ENCODE measurements at regions not wholly inside any gene's neighbourhood (a gene's known extent, or its start where the extent isn't known, plus 50 kb on each side); places are given as distances from the start of the nearest gene placed in this dataset.

- TF ChIP-seq EZH2phosphoT487 (IDR thresholded peaks at IDR 0.05; ENCODE audit: low read depth) (no peak), CTCF (IDR thresholded peaks at IDR 0.05; ENCODE audit: low read depth, low read length) (no peak)
These were observed 158.8 kb downstream of the FGF18 start for GRCh38 chr5:171578049-171578828.

DNA sequence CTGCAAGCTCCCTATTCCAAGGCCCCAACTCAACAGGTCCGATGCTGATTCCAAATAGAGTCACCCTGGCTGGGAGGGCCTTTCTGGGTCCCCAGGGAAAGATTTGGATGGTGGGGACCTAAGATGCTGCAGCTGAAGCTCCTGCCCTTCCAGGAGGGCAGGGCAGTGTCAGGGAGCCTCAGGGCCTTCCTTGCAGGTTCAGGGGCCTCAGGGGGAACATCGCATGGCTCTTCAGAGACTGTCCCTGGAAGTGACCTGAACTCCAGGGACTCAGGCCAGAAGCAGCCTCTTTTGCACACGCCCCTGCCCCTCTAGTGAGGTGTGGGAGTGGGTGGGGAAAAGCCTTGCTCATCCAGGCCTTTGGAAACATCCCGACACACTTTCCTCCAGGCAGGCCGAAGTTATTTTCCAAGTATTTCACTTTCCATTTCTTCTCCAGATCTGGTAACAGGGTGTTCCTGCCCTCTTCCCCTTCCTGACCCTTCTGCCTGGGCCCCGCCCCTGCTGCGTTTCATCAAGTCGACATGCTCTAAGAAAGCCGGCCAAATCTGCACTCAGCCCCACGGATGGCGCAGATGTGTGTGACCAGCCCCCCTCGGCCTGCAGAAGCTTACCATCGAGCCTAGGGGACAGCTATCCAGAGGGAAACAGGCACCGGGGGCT is 159.5 kb downstream of the FGF18 start:
- no peak overlapping the region for H2AFZ ChIP-seq (ENCODE audit: low read depth, low read length)

More at GRCh38 chr5:171578049-171578828, 158.8 kb downstream of the FGF18 start:
- Histone ChIP-seq H3K4me3 (ENCODE audit: low read length) (no peak overlapping the region), H3K79me2 (ENCODE audit: low read length) (no peaks in the 10 kb centered on the region), H3K4me2 (ENCODE audit: low read length) (no peak overlapping the region), H3K27ac (ENCODE audit: low read length) (no peak overlapping the region), H3K9me3 (ENCODE audit: insufficient read depth, low read length) (no peaks in the 10 kb centered on the region), H3K27me3 (ENCODE audit: low read depth, low read length) (peaks cover 9% of the 10 kb centered on the region; the same call in 1 of the 2 replicates), H2AFZ (ENCODE audit: low read depth, low read length) (no peak overlapping the region), H3K36me3 (replicated peaks; ENCODE audit: low read depth, low read length) (no peaks in the 10 kb centered on the region), H3K4me1 (ENCODE audit: low read length) (no peaks in the 10 kb centered on the region), H4K20me1 (ENCODE audit: insufficient read depth, low read length) (no peaks in the 10 kb centered on the region), H3K9ac (ENCODE audit: low read length) (no peak overlapping the region)

DNA sequence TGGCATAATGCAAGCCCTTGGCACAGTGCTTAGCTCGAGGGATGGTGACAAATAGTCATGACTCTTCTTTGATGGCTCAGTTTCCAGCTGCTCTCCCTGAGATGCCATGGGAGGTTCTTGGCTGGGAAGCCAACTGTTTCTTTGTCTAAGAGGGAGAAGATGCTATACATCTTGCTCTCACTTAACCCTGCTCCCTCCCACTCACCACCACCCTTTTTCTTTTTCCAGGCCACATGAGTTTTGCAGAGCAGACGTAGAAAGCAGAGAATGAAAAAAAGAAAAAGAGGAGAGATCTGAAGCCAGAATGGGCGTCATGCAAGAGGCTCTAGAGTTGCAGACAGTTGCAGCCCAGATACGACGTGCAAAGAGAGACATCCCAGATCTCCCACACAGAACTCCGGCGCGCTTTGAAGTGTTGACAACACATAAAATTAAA is 160.5 kb downstream of the FGF18 start:
- H3K79me2 ChIP-seq (ENCODE audit: low read length) = no peaks in the 10 kb centered on the region
- H3K4me1 ChIP-seq (ENCODE audit: low read length) = no peaks in the 10 kb centered on the region
- H3K9ac ChIP-seq (ENCODE audit: low read length) = no peak overlapping the region
- no peaks in the 10 kb centered on the region for H3K36me3 ChIP-seq (replicated peaks; ENCODE audit: low read depth, low read length)
- no peak overlapping the region for H3K27ac ChIP-seq (ENCODE audit: low read length)
- H2AFZ ChIP-seq (ENCODE audit: low read depth, low read length) = no peak overlapping the region
- H3K4me2 ChIP-seq (ENCODE audit: low read length) = no peak overlapping the region
- H3K4me3 ChIP-seq (ENCODE audit: low read length) = no peak overlapping the region
- H3K27me3 ChIP-seq (ENCODE audit: low read depth, low read length) = peaks cover 21% of the 10 kb centered on the region
- no peaks in the 10 kb centered on the region for H4K20me1 ChIP-seq (ENCODE audit: insufficient read depth, low read length)
- no peaks in the 10 kb centered on the region for H3K9me3 ChIP-seq (ENCODE audit: insufficient read depth, low read length)
- no peak for TF ChIP-seq EZH2phosphoT487 (IDR thresholded peaks at IDR 0.05; ENCODE audit: low read depth)
- no peak for TF ChIP-seq CTCF (IDR thresholded peaks at IDR 0.05; ENCODE audit: low read depth, low read length)

More for the DNA sequence above, 159.5 kb downstream of the FGF18 start:
- Histone ChIP-seq H3K4me1 (ENCODE audit: low read length) (no peaks in the 10 kb centered on the region), H3K27ac (ENCODE audit: low read length) (no peak overlapping the region), H3K9me3 (ENCODE audit: insufficient read depth, low read length) (no peaks in the 10 kb centered on the region), H3K27me3 (ENCODE audit: low read depth, low read length) (peaks cover 12% of the 10 kb centered on the region; the same call in 1 of the 2 replicates), H3K4me3 (ENCODE audit: low read length) (no peak overlapping the region), H3K36me3 (replicated peaks; ENCODE audit: low read depth, low read length) (no peaks in the 10 kb centered on the region), H3K79me2 (ENCODE audit: low read length) (no peaks in the 10 kb centered on the region), H4K20me1 (ENCODE audit: insufficient read depth, low read length) (no peaks in the 10 kb centered on the region), H3K9ac (ENCODE audit: low read length) (no peak overlapping the region), H3K4me2 (ENCODE audit: low read length) (no peak overlapping the region)
- TF ChIP-seq CTCF (IDR thresholded peaks at IDR 0.05; ENCODE audit: low read depth, low read length) = no peak
- no peak for TF ChIP-seq EZH2phosphoT487 (IDR thresholded peaks at IDR 0.05; ENCODE audit: low read depth)

- Histone ChIP-seq H3K27me3 (ENCODE audit: low read depth, low read length) (peaks cover 26% of the 10 kb centered on the region), H3K27ac (ENCODE audit: low read length) (no peak overlapping the region), H3K9ac (ENCODE audit: low read length) (no peak overlapping the region), H3K36me3 (replicated peaks; ENCODE audit: low read depth, low read length) (no peaks in the 10 kb centered on the region), H3K79me2 (ENCODE audit: low read length) (no peaks in the 10 kb centered on the region), H3K9me3 (ENCODE audit: insufficient read depth, low read length) (no peaks in the 10 kb centered on the region), H3K4me2 (ENCODE audit: low read length) (no peak overlapping the region), H2AFZ (ENCODE audit: low read depth, low read length) (no peak overlapping the region), H4K20me1 (ENCODE audit: insufficient read depth, low read length) (no peaks in the 10 kb centered on the region), H3K4me3 (ENCODE audit: low read length) (no peak overlapping the region), H3K4me1 (ENCODE audit: low read length) (no peaks in the 10 kb centered on the region)
- no peak for TF ChIP-seq CTCF (IDR thresholded peaks at IDR 0.05; ENCODE audit: low read depth, low read length)
- no peak for TF ChIP-seq EZH2phosphoT487 (IDR thresholded peaks at IDR 0.05; ENCODE audit: low read depth)
These were observed 161.2 kb downstream of the FGF18 start for GRCh38 chr5:171580502-171581265.
